GM23338 (cell line): ENCODE measurements at regions not wholly inside any gene's neighbourhood (a gene's known extent, or its start where the extent isn't known, plus 50 kb on each side); places are given as distances from the start of the nearest gene placed in this dataset.

ENCODE experiments used
- ATAC-seq: fragments of 200-7000 bp; cut with Tn5 transposase; 3 replicates; pipeline ENCODE4 v1.9.1; 2020
- DNase-seq: peaks from one replicate; pipeline ENCODE4 v3.0.0-alpha.2; 2015; ENCODE audit warnings: low spot score
- H2AFZ ChIP-seq: fragments of 200-600 bp; sonication (generic); 2 replicates; pipeline ENCODE4 v1.8.0; 2016; ENCODE audit warnings: antibody characterized with exemption, mild to moderate bottlenecking, moderate library complexity
- H3F3A ChIP-seq: fragments of 200-600 bp; sonication (generic); replicated peaks from 2 replicates; pipeline ENCODE4 v1.8.0; 2017; ENCODE audit warnings: antibody characterized with exemption, mixed run types, low read depth
- H3K27ac ChIP-seq: fragments of 200-600 bp; sonication (generic); 2 replicates; pipeline ENCODE4 v1.6.1; 2016; ENCODE audit warnings: low read depth
- H3K27me3 ChIP-seq: fragments of 200-600 bp; sonication (generic); 2 replicates; pipeline ENCODE4 v1.8.0; 2016; ENCODE audit warnings: mild to moderate bottlenecking, mixed run types, moderate library complexity; ENCODE audit not compliant: insufficient read depth
- H3K36me3 ChIP-seq: fragments of 200-600 bp; sonication (generic); 2 replicates; pipeline ENCODE4 v1.8.0; 2016; ENCODE audit warnings: mild to moderate bottlenecking; ENCODE audit not compliant: insufficient read depth
- H3K4me1 ChIP-seq: fragments of 200-600 bp; sonication (generic); 2 replicates; pipeline ENCODE4 v1.8.0; 2016; ENCODE audit warnings: mild to moderate bottlenecking, moderate library complexity; ENCODE audit not compliant: insufficient read depth
- H3K4me2 ChIP-seq: fragments of 200-600 bp; sonication (generic); 2 replicates; pipeline ENCODE4 v1.7.1; 2017; ENCODE audit warnings: mixed run types
- H3K4me3 ChIP-seq: fragments of 200-600 bp; sonication (generic); 2 replicates; pipeline ENCODE4 v1.6.1; 2016; ENCODE audit warnings: mixed run types
- H3K79me2 ChIP-seq: fragments of 200-600 bp; sonication (generic); replicated peaks from 2 replicates; pipeline ENCODE4 v1.8.0; 2017; ENCODE audit warnings: mild to moderate bottlenecking; ENCODE audit not compliant: insufficient read depth
- H3K9me2 ChIP-seq: fragments of 200-600 bp; sonication (generic); 2 replicates; pipeline ENCODE4 v1.8.0; 2017; ENCODE audit not compliant: insufficient read depth
- H4K20me1 ChIP-seq: fragments of 200-600 bp; sonication (generic); replicated peaks from 2 replicates; pipeline ENCODE4 v1.8.0; 2017; ENCODE audit warnings: mild to moderate bottlenecking; ENCODE audit not compliant: insufficient read depth
- H3K27ac Mint-ChIP-seq: 2 replicates; pipeline ENCODE4 v1.8.0; 2020; ENCODE audit warnings: inconsistent platforms, mild to moderate bottlenecking, moderate library complexity, mixed read lengths
- H3K27me3 Mint-ChIP-seq: 3 replicates; pipeline ENCODE4 v1.8.0; 2022; ENCODE audit warnings: low read depth, mild to moderate bottlenecking, moderate library complexity, mixed read lengths, inconsistent platforms; ENCODE audit not compliant: insufficient read depth, poor library complexity
- H3K36me3 Mint-ChIP-seq: 3 replicates; pipeline ENCODE4 v1.8.0; 2021; ENCODE audit warnings: low read depth, mild to moderate bottlenecking, inconsistent platforms, moderate library complexity, mixed read lengths
- H3K4me1 Mint-ChIP-seq: 3 replicates; pipeline ENCODE4 v1.8.0; 2020; ENCODE audit warnings: mild to moderate bottlenecking, inconsistent platforms, mixed read lengths
- H3K4me3 Mint-ChIP-seq: 3 replicates; pipeline ENCODE4 v1.8.0; 2021; ENCODE audit warnings: moderate library complexity, mild to moderate bottlenecking, inconsistent platforms, mixed read lengths
- H3K9me3 Mint-ChIP-seq: 3 replicates; pipeline ENCODE4 v1.8.0; 2020; ENCODE audit warnings: moderate library complexity, mild to moderate bottlenecking, inconsistent platforms, mixed read lengths
- CREB1 ChIP-seq: fragments of 250-450 bp; sonication (Bioruptor Pico); IDR thresholded peaks from 2 replicates; pipeline ENCODE4 v1.5.0; 2020; ENCODE audit warnings: low read depth, mild to moderate bottlenecking, moderate library complexity
- EZH2 ChIP-seq: fragments of 200-600 bp; sonication (generic); IDR thresholded peaks from one replicate; pipeline ENCODE4 v1.8.0; 2017; ENCODE audit warnings: antibody characterized with exemption, mild to moderate bottlenecking, low read depth; ENCODE audit not compliant: unreplicated experiment
- JUNB ChIP-seq: IDR thresholded peaks from one replicate; pipeline ENCODE4 v1.6.1; 2016; ENCODE audit warnings: antibody characterized with exemption; ENCODE audit not compliant: unreplicated experiment
- TF ChIP-seq, protein P1 (sequence below), 2 experiments: fragments of 200-600 bp in 1 of 2; sonication (generic) in 1 of 2; conservative IDR thresholded peaks; 2 replicates each; pipeline versions ENCODE4 v1.5.1 to v1.6.1; 2016 to 2017; ENCODE audit warnings: antibody characterized with exemption in 2 of 2, low read depth in 2 of 2, mild to moderate bottlenecking in 2 of 2, moderate library complexity in 1 of 2
- TF ChIP-seq, protein P2 (sequence below): fragments of 250-450 bp; sonication (Bioruptor Pico); IDR thresholded peaks from 2 replicates; pipeline ENCODE4 v1.5.0; 2020; ENCODE audit warnings: mild to moderate bottlenecking, moderate library complexity
- TF ChIP-seq, protein P3 (sequence below): IDR thresholded peaks from 2 replicates; pipeline ENCODE4 v1.6.1; 2016; ENCODE audit warnings: antibody characterized with exemption

DNA sequence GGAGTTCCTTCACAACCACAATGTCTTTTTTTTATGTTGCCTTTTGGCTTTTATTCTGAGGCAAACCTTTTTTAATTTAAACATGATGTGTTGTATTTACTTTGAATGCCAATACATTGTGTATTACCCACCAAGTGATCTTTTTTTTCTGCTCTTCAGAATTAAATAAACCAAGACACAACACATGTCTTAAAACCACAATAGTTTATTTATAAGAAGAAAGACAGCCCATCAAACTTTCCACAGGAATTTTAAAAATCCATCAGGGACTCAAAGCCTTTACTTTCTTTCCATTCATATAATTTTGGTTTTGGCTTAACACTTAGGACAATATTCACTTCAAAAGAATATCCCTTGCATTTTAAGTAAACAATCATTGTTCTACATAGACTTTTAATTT, 321.8 kb upstream of the MEF2C start:
- H3K27me3 Mint-ChIP-seq = no peaks in the 10 kb centered on the region
- H3K4me1 ChIP-seq = peaks cover 7% of the 10 kb centered on the region; the same call in 1 of the 2 replicates
- TF ChIP-seq, protein P1, sequence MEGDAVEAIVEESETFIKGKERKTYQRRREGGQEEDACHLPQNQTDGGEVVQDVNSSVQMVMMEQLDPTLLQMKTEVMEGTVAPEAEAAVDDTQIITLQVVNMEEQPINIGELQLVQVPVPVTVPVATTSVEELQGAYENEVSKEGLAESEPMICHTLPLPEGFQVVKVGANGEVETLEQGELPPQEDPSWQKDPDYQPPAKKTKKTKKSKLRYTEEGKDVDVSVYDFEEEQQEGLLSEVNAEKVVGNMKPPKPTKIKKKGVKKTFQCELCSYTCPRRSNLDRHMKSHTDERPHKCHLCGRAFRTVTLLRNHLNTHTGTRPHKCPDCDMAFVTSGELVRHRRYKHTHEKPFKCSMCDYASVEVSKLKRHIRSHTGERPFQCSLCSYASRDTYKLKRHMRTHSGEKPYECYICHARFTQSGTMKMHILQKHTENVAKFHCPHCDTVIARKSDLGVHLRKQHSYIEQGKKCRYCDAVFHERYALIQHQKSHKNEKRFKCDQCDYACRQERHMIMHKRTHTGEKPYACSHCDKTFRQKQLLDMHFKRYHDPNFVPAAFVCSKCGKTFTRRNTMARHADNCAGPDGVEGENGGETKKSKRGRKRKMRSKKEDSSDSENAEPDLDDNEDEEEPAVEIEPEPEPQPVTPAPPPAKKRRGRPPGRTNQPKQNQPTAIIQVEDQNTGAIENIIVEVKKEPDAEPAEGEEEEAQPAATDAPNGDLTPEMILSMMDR (conservative IDR thresholded peaks at IDR 0.05; ENCODE audit: low read depth in 2 of 2) = no peak
- TF ChIP-seq, protein P2, sequence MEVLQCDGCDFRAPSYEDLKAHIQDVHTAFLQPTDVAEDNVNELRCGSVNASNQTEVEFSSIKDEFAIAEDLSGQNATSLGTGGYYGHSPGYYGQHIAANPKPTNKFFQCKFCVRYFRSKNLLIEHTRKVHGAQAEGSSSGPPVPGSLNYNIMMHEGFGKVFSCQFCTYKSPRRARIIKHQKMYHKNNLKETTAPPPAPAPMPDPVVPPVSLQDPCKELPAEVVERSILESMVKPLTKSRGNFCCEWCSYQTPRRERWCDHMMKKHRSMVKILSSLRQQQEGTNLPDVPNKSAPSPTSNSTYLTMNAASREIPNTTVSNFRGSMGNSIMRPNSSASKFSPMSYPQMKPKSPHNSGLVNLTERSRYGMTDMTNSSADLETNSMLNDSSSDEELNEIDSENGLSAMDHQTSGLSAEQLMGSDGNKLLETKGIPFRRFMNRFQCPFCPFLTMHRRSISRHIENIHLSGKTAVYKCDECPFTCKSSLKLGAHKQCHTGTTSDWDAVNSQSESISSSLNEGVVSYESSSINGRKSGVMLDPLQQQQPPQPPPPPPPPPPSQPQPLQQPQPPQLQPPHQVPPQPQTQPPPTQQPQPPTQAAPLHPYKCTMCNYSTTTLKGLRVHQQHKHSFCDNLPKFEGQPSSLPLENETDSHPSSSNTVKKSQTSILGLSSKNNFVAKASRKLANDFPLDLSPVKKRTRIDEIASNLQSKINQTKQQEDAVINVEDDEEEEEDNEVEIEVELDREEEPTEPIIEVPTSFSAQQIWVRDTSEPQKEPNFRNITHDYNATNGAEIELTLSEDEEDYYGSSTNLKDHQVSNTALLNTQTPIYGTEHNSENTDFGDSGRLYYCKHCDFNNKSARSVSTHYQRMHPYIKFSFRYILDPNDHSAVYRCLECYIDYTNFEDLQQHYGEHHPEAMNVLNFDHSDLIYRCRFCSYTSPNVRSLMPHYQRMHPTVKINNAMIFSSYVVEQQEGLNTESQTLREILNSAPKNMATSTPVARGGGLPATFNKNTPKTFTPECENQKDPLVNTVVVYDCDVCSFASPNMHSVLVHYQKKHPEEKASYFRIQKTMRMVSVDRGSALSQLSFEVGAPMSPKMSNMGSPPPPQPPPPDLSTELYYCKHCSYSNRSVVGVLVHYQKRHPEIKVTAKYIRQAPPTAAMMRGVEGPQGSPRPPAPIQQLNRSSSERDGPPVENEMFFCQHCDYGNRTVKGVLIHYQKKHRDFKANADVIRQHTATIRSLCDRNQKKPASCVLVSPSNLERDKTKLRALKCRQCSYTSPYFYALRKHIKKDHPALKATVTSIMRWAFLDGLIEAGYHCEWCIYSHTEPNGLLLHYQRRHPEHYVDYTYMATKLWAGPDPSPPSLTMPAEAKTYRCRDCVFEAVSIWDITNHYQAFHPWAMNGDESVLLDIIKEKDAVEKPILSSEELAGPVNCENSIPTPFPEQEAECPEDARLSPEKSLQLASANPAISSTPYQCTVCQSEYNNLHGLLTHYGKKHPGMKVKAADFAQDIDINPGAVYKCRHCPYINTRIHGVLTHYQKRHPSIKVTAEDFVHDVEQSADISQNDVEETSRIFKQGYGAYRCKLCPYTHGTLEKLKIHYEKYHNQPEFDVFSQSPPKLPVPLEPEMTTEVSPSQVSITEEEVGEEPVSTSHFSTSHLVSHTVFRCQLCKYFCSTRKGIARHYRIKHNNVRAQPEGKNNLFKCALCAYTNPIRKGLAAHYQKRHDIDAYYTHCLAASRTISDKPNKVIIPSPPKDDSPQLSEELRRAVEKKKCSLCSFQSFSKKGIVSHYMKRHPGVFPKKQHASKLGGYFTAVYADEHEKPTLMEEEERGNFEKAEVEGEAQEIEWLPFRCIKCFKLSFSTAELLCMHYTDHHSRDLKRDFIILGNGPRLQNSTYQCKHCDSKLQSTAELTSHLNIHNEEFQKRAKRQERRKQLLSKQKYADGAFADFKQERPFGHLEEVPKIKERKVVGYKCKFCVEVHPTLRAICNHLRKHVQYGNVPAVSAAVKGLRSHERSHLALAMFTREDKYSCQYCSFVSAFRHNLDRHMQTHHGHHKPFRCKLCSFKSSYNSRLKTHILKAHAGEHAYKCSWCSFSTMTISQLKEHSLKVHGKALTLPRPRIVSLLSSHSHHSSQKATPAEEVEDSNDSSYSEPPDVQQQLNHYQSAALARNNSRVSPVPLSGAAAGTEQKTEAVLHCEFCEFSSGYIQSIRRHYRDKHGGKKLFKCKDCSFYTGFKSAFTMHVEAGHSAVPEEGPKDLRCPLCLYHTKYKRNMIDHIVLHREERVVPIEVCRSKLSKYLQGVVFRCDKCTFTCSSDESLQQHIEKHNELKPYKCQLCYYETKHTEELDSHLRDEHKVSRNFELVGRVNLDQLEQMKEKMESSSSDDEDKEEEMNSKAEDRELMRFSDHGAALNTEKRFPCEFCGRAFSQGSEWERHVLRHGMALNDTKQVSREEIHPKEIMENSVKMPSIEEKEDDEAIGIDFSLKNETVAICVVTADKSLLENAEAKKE (CRISPR knock-in tag) = no peak
- no peak for TF ChIP-seq EZH2
- no peak for TF ChIP-seq CREB1
- TF ChIP-seq JUNB = no peak
- TF ChIP-seq, protein P3, sequence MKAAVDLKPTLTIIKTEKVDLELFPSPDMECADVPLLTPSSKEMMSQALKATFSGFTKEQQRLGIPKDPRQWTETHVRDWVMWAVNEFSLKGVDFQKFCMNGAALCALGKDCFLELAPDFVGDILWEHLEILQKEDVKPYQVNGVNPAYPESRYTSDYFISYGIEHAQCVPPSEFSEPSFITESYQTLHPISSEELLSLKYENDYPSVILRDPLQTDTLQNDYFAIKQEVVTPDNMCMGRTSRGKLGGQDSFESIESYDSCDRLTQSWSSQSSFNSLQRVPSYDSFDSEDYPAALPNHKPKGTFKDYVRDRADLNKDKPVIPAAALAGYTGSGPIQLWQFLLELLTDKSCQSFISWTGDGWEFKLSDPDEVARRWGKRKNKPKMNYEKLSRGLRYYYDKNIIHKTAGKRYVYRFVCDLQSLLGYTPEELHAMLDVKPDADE = no peak

More for the DNA sequence above, 321.8 kb upstream of the MEF2C start:
- Histone ChIP-seq H3K4me3 (no peak overlapping the region), H3K9me2 (peaks cover 7% of the 10 kb centered on the region; the same call in 1 of the 2 replicates), H3F3A (no peaks in the 10 kb centered on the region), H3K4me2 (no peak overlapping the region), H3K79me2 (no peaks in the 10 kb centered on the region), H2AFZ (no peak overlapping the region), H3K27ac (no peak overlapping the region), H3K36me3 (no peaks in the 10 kb centered on the region), H4K20me1 (no peaks in the 10 kb centered on the region), H3K27me3 (no peaks in the 10 kb centered on the region)
- Mint-ChIP-seq H3K36me3 (peaks cover 4% of the 10 kb centered on the region; the same call in 1 of the 3 replicates), H3K27ac (no peak overlapping the region), H3K9me3 (no peaks in the 10 kb centered on the region; the same call in 2 of the 3 replicates), H3K4me1 (peaks cover 7% of the 10 kb centered on the region; the same call in 2 of the 3 replicates), H3K4me3 (no peak overlapping the region)
- DNase-seq = no peak
- no peak for ATAC-seq
